GM18498 (cell line): ENCODE measurements at regions not wholly inside any gene's neighbourhood (a gene's known extent, or its start where the extent isn't known, plus 50 kb on each side); places are given as distances from the start of the nearest gene placed in this dataset.

Experiments
- ATAC-seq: cut with Tn5 transposase; IDR thresholded peaks from one replicate; pipeline ENCODE4 v1.9.1; 2021; ENCODE audit warnings: mild to moderate bottlenecking, moderate library complexity; ENCODE audit not compliant: unreplicated experiment

DNA sequence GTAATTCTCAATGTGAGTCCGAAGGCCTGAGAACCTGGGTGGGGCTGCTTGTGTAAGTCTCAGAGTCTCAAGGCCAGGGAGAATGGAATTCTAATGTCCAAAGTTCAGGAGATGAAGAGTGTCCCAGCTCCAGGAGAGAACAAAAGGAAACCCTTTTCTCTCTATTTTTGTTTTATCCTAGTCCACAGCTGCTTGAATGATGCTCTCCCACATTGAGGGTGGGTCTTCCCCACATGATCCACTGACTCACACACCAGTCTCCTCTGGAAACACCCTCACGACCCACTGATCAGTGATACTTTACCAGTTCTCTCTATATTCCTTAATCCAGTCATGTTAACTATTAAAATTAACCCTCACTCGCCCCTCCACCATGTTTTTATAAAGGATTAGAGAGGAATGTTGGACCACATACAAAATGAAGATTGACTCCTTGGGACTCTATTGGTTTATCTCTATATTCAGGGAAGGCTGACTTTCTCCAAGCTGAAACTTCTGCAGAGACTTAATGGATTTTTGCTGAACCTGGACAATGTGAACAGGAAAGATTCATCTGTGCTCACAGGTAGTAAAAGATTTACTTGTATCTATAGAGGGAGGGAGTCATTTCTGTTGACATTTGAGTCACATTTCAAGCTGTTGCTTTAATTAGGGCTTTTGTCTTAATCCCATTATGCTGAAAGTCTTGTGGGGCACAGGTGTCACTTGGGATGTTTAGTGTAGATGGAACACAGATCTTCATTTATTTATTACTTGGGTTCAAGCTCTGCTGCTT is 1061.0 kb upstream of the TMEM132C start:
- ATAC-seq = no peak

DNA sequence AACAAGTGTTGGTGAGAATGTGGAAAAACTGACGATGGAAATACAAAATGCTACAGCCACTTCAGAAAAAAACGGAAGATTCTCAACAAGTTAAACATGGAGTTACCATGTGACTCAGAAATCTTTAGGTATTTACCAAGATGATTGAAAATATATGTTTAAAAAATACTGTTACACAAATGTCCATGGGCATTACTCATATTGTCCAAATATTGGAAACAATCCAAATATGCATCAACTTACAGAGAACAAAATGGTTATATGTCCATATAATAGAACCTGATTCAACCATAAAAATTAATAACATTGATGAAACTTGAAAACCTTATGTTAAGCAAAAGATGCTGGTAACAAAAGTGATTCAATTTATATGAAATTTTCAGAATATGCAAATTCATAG is 1057.7 kb upstream of the TMEM132C start:
- ATAC-seq = no peak

DNA sequence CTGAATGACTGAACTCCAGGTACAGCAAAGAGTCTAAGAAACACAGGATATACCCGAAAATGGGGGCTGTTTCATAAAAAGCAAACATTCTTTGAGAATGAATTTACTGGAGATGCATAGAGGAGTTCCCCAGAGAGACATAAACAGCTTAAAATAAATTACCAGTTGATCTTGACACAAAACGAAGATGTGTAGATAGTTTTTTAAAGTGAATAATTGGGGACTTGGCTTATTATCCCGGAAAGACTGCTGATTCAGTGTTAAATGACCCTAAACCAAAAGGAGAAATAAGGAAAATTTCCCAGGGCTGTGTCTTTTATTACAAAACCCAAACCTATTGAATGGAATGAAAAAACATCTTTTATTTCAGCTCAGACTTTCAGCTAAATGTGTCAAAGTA is 1052.8 kb upstream of the TMEM132C start:
- no peak for ATAC-seq

DNA sequence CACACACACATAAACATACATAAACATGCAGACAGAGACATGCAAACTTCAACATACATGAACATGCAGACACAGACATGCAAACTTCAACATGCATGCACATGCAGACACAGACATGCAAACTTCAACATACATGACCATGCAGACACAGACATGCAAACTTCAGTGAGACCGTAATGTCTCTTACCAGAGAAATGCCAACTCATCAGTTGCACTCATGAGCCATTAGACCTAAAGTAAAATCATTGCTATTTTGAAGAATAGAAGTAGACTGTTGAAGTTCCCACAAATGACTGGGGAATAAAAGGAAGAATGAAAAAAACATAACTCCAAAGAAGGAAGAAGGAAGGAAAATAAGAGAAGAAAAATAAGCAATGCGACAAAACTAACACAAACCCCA is 1044.0 kb upstream of the TMEM132C start:
- ATAC-seq = no peak

DNA sequence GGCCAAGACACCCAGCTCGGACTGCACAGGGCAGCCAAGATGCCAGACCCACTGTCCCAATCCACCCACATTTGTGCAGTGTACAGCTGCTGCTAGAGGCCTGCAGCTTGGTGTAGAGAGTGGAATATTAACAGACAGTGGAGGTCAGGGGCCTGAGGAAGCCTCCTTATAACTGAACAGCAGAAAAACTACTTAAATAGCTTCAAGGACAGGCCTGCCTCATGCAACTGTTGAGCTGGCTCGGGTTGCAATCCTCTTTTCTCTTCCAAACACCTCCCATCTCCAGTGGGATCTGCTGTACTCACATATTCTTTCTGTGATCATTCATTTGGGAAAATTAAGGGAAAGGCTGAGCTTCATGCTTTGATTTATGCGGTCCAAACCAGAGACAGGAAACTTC is 1043.2 kb upstream of the TMEM132C start:
- no peak for ATAC-seq

DNA sequence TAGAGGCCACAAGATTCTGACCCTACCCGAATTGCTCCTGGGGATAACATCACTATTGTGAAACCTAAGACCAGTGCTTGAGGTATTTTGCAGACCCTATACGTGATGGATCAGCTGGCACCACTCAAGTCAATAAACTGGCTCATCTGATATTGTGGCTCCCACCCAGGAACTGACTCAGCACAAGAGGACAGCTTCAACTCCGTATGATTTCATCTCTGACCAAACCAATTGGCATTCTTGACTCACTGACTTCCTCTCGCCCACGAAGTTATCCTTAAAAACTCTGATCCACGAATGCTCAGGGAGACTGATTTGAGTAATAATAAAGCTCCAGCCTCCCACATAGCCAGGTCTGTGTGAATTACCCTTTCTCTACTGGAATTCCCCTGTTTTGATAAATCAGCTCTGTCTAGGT is 1036.1 kb upstream of the TMEM132C start:
- ATAC-seq = no peak

DNA sequence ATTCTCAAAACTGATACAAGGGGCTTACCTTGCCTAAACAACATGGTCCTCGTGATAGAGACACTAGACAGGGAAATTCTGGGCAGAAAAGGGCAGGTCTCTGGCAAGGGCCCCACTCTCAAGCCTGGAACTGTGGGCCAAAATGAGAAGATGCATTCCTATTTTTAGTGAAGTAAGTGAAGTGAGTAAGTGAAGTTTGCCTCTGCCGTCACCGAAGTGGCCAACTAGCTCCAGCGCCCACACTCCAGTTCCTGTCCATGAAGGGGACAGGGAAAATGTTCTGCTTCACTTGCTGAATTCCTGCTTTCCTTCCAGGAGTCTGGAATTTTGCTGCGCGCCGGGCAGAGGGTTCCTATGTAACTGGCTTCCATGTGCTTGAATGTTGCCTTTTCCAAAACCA is 1035.6 kb upstream of the TMEM132C start:
- ATAC-seq = no peak

DNA sequence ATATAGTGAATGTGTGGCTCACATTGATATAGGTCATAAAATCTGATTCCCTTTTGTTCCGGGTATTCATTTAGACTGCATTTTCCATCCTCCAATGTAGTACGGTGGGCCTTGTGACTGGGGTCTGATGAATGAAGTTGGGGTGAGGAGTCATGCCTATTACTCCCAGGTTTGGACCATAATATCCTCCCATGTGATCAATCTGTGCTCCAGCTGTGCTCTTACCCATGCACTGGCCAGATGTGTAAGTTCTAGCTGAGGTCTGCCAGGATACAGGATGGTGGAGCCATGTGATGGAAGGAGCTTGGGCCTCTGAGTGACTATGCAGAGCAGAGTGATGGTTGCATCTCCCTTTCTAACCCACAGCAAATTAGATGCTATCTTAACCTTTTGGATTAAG is 1034.0 kb upstream of the TMEM132C start:
- no peak for ATAC-seq

DNA sequence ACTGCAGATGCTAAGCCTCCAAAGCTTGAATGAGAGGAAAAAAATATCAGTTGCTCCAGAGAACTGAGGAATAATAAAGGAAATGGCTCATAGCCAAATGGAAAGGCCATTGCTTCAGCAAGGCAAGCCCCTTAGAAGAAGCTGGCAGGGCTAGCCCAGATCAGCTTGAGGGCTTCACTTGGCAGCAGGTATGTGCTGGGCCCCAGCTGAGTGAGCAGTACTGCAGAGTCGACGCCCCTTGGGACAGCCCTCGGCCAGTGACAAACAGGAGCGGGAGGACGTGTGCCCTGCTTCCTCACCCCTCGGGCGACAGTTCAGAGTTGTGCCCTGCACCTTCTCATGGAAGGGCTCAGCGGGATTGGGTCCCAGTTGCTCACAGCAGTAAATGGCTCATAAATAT is 1031.2 kb upstream of the TMEM132C start:
- ATAC-seq = no peak

DNA sequence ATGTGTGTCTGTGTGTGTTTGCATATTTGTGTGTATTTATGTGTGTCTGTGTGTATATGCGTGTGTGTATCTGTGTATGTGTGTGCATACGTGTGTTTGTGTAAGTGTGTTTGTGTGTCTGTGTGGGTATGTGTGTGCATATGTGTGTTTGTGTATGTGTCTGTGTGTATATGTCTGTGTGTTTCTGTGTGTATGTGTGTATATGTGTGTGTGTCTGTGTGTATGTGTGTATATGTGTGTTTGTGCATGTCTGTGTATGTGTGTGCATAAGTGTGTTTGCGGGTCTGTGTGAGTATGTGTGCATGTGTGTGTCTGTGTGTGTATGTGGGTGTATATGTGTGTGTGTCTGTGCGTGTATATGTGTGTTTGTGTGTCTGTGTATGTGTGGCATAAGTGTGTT is 1030.5 kb upstream of the TMEM132C start:
- no peak for ATAC-seq

DNA sequence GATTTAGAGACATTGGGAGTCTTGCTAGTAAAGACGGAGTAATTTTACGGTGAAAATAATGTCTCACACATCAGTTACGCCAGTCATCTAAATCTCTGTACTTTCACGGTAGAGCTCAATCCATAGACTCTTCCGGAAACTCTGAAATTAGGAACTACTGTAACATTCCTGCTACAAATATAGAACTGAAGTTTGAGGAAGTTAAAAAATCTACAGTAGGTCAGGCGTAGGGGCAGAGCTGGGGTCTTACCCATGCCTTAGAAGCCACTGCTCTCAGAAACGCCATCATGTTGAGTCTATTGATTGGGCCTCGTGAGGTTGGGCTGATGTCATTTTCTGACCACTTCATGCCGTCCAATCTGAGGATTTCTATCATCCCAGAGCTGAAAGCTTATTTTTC is 1029.8 kb upstream of the TMEM132C start:
- ATAC-seq = no peak

DNA sequence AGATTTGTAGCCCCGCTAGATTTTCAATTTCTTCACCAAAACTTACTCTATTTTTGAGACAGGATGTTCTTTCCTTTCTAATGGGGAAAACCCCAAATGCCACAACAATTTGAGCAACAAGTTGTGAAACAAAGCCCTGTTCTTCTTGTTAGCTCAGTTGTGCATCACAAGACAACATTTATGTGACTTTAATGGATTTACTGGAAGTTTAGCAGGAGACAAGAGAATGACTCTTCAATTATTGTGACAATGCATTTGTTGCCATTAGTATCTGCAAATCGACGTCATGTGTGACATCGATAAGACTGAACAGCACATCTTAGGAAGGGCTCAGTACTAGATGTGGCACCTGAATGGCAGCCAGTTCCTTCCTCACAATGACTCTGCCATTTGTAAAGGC is 1028.9 kb upstream of the TMEM132C start:
- no peak for ATAC-seq

DNA sequence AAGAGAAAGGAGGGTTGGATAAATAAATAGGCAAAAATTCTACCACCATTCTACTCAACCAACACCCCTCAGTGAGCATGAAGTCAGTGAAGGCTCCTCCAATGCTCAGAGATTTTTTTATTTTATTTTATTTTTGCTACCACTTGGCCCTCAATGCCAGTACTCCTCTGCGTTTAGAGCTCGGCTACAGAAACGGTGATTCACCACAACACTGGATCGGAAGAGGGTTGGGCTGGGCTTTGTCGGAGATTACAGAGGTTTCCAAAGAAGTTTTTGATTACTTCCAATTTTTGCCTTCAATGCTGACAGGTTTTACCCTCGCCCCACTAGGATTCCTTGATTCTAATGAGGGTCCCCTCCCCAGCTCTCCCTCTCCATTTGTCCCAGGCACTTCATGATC is 1027.2 kb upstream of the TMEM132C start:
- no peak for ATAC-seq

DNA sequence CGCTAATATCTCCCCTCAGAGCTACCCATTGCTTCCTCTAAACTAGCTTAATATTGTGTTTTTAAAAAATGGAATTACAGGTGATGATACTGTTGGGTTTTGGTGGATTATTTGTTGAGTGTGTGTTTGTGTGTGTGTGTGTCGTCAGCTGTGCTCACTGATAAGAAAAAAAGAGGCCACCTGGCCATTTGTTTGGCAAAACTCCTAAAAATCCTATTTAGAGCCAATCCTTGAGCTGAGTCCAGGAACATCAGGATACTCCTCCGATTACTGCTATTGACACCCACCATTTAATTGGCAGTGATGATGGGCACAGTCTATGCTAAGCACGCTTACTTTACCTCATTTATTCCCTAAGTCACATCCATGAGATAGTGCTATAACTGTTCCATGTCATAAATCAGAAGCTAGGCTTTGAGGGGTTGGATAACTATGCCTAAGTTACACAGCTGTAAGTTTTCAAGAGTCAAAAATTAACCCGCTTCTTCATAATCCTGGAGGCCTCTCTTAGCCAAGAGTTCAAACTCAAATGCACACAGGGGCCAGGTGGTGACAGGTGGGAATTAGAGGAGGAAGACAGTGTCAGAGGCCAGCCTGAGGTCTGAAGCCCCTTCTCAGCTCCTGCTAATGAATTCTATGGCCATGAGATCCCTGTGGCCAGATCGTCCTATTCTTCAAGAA is 1026.6 kb upstream of the TMEM132C start:
- no peak for ATAC-seq

DNA sequence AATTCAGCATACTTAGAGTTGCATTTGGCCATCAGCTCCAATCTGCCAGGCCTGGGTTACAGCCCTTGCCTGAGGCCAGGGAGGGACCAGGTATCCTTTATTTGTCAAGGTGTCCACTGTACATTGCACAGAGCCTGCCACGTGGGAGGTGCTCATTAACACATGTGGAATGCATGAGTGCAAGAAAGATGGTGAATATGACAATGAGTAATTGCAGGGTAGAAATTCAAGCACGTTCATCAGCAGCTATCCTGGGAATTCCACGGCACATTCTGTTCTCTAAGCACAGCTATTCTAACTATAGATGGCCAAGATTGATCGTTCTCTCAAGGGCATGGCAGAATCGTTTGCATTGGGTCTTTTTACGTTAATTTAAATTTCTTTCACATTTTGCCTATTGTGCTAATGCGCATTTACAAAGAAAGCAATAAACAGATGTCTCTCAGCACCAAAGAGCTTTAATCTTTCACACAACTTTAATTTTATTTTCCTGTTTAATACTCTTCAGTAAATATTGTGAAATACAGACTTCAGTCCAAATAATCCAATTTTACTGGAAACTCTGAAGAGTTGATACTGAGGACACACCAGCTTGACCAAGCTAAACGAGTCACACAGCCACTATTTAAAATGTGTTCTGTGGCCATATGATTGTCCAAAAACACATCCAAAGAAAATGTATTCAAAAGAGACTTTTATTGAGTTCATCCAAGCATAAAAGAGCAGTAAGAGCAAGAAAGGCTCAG is 1025.7 kb upstream of the TMEM132C start:
- ATAC-seq = no peak

DNA sequence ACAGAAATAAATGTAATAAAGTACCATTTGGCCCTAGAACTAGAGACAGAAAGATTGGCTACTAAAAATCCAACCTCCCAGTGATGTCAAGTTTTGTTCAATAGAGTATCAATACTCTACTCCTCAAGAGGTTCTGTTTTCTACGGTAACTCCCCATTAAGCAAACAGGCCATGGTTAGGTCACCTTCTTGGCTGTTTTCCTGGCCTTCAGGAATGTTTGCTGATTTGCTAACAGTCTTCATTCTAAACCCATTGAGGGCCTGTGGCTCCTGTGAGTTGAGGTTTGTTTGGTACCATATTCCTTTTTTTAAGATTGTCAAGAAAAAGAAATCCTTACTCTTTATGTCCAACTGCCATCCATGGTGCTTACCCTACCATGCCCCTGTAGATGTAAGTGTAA is 1022.0 kb upstream of the TMEM132C start:
- no peak for ATAC-seq

DNA sequence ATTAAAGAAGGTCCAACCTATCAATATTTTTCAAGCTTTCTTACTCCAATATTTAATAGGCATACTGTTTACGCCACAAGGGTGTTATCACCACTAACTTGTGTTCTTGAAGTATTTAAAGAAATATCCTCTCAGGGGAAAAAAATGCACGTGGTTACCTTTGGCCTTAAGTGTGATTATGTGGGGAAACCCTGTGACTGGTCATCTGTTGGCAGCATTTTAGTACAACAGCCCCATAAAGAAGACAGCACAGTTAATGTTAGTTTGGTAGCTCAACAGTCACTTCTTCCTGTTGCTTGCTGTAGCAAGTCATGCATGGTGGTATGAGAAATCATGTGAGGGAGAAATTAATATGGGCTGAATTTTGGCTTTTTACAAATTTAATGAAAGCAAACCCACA is 1021.5 kb upstream of the TMEM132C start:
- ATAC-seq = no peak

DNA sequence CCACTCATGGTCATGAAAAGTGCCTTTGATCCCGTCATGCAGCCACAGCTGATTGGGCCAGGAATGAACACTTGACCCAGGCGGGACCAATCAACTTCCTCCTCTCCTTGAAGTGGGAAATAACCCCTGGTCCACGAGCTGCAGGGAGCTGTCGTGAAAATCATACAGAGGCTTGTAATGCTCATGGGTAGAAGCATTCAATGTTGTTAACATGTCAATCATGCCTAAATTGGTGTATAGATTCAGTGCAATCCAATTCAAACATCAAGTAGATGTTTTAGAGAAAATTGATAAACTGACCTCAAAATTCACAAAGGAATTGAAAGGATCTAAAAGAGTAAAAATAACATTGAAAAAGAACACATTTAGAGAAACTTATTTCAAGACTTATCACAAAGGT is 1019.0 kb upstream of the TMEM132C start:
- ATAC-seq = no peak

DNA sequence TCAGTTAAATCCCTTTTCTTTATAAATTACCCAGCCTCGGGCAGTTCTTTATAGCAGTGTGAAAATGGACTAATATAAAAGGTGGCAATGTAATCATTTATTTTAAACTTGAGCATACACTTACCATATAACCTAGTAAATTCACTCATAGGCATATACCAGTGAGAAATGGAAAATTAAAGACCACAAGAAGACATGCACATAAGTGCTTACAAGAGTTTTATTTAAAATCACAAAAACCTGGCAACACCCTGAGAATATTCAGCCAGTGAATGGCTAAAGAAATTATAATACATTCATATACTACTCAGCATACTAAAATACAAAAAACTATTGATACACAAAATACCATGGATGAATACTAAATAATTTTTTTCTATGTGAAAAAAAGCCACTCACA is 1017.5 kb upstream of the TMEM132C start:
- no peak for ATAC-seq

DNA sequence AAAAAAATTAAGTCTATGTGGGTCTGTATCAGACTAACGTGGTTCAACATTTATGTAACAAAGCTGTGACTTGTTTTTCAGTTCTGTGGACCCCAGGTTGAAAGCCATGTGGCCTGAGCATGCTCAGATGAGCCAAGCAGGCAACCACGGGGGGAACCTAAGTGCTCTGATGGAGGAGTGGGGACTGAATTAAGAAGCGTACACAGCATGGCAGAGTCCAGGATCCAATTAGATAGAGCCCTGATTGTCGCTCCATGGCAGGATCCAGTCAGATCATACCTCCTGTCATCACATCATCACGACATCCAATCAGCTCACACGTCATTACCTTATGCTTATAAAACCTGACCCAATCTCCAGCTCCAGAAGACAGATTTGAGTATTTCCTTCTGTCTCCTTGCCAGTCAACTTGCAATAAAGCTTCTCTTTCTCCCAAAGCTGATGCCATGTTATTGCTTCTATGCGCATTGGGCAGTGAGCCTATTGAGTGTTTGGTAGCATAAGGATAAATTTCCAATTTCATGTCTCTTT is 1013.1 kb upstream of the TMEM132C start:
- ATAC-seq = no peak

DNA sequence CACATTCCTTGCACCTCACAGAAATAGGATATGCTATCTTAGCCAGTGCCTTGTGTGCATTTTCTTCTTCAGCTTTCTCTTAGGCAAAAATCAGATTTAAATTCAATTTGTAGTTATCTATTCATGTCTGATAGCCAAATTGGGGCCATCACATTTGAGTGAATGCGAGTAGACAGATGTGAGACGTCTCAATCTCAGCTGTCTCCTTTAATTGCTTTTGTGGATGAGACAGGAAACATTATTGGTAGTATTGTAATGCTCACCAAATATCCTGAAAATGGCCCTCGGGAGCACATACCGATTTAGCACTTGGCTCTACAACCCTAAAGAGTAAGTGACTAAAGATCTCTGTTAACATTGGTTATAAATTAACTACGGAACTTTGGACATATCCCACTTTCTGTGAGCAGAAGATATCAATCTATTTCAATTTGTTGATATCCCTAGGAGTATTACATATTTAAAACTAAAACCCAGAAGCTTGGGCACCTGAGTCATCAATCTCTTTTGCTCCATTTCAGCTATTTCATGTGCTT is 1012.5 kb upstream of the TMEM132C start:
- ATAC-seq = no peak
